ENCODE measurements at regions not wholly inside any gene's neighbourhood (a gene's known extent, or its start where the extent isn't known, plus 50 kb on each side); places are given as distances from the start of the nearest gene placed in this dataset.

GRCh38 chr14:39766397-39767000, 334.3 kb upstream of the FBXO33 start:
- TF ChIP-seq CTCF (conservative IDR thresholded peaks at IDR 0.05; ENCODE audit: low read depth in 2 of 2) (peak; percentile 43 to 54), EZH2 (IDR thresholded peaks at IDR 0.05; ENCODE audit: low read depth, unreplicated experiment) (no peak), ZNF331 (CRISPR knock-in tag; IDR thresholded peaks at IDR 0.05; ENCODE audit: low read depth) (no peak), ETS1 (IDR thresholded peaks at IDR 0.05) (no peak), POLR2AphosphoS5 (IDR thresholded peaks at IDR 0.05; ENCODE audit: low read depth) (no peak), EZH2phosphoT487 (IDR thresholded peaks at IDR 0.05; ENCODE audit: unreplicated experiment) (no peak), CREB1 (CRISPR knock-in tag; IDR thresholded peaks at IDR 0.05; ENCODE audit: low read depth) (no peak), JUNB (IDR thresholded peaks at IDR 0.05; ENCODE audit: unreplicated experiment) (no peak), ZNF114 (CRISPR knock-in tag; IDR thresholded peaks at IDR 0.05) (no peak), STAT1 (IDR thresholded peaks at IDR 0.05; ENCODE audit: unreplicated experiment) (no peak), ZNF462 (CRISPR knock-in tag; IDR thresholded peaks at IDR 0.05) (no peak), NANOG (IDR thresholded peaks at IDR 0.05; ENCODE audit: borderline replicate concordance) (no peak)
- TF ChIP-seq, protein P1, sequence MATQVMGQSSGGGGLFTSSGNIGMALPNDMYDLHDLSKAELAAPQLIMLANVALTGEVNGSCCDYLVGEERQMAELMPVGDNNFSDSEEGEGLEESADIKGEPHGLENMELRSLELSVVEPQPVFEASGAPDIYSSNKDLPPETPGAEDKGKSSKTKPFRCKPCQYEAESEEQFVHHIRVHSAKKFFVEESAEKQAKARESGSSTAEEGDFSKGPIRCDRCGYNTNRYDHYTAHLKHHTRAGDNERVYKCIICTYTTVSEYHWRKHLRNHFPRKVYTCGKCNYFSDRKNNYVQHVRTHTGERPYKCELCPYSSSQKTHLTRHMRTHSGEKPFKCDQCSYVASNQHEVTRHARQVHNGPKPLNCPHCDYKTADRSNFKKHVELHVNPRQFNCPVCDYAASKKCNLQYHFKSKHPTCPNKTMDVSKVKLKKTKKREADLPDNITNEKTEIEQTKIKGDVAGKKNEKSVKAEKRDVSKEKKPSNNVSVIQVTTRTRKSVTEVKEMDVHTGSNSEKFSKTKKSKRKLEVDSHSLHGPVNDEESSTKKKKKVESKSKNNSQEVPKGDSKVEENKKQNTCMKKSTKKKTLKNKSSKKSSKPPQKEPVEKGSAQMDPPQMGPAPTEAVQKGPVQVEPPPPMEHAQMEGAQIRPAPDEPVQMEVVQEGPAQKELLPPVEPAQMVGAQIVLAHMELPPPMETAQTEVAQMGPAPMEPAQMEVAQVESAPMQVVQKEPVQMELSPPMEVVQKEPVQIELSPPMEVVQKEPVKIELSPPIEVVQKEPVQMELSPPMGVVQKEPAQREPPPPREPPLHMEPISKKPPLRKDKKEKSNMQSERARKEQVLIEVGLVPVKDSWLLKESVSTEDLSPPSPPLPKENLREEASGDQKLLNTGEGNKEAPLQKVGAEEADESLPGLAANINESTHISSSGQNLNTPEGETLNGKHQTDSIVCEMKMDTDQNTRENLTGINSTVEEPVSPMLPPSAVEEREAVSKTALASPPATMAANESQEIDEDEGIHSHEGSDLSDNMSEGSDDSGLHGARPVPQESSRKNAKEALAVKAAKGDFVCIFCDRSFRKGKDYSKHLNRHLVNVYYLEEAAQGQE (IDR thresholded peaks at IDR 0.05; ENCODE audit: unreplicated experiment), result no peak

Data from GM23338 (cell line).